Adrenal gland (tissue), 9 donors: ENCODE measurements at regions not wholly inside any gene's neighbourhood (a gene's known extent, or its start where the extent isn't known, plus 50 kb on each side); places are given as distances from the start of the nearest gene placed in this dataset.

Experiments used
- DNase-seq, 7 donors: peaks; one replicate each; pipeline ENCODE4 v3.0.0-alpha.2; 2019 to 2020
- H3K27ac ChIP-seq, 5 donors: fragments of 200-600 bp; sonication (generic) in 4 of 5; 1 replicate in 3 of 5; 2 replicates in 2 of 5; pipeline versions ENCODE4 v1.5.1 to v1.8.0; 2016 to 2020; ENCODE audit warnings: mild to moderate bottlenecking in 1 of 5
- H3K27me3 ChIP-seq: fragments of 200-600 bp; 2 replicates; pipeline ENCODE4 v1.8.0; 2021
- H3K36me3 ChIP-seq, 2 donors: fragments of 200-600 bp; replicated peaks in 1 of 2; 1 replicate in 1 of 2; 2 replicates in 1 of 2; pipeline versions ENCODE4 v1.5.1 to v1.8.0; 2018 to 2022
- H3K4me1 ChIP-seq, 2 donors: fragments of 200-600 bp; replicated peaks in 1 of 2; 1 replicate in 1 of 2; 2 replicates in 1 of 2; pipeline versions ENCODE4 v1.5.1 to v1.8.0; 2018 to 2021
- H3K4me3 ChIP-seq, 4 donors: fragments of 200-600 bp; sonication (generic) in 3 of 4; one replicate each; pipeline ENCODE4 v1.5.1; 2016 to 2018
- H3K9me3 ChIP-seq, 3 donors: fragments of 200-600 bp; sonication (generic) in 1 of 3; replicated peaks in 1 of 3; 1 replicate in 2 of 3; 2 replicates in 1 of 3; pipeline versions ENCODE4 v1.5.1 to v1.8.0; 2016 to 2021
- CTCF ChIP-seq, 6 experiments: fragments of 450-650 bp in 4 of 6; fragments of 200-600 bp in 2 of 6; sonication (generic) in 1 of 6; IDR thresholded peaks; 1 replicate in 5 of 6; 2 replicates in 1 of 6; pipeline versions ENCODE4 v1.5.1 to v1.8.0; 2016 to 2021; ENCODE audit warnings: antibody characterized with exemption in 6 of 6, mild to moderate bottlenecking in 2 of 6, moderate library complexity in 1 of 6
- POLR2A ChIP-seq, 2 donors: fragments of 450-650 bp; IDR thresholded peaks; one replicate each; pipeline ENCODE4 v1.6.1; 2017; ENCODE audit warnings: antibody characterized with exemption in 2 of 2, mild to moderate bottlenecking in 2 of 2, moderate library complexity in 1 of 2
- WGBS, 4 donors: extraction: QIAGEN DNeasy Blood & Tissue Kit in 2 of 4; methylation state at CpG; one replicate each; pipeline versions ENCODE4 v1.1.5 to v1.1.7; 2013 to 2017; 5-methylcytosine and 5-hydroxymethylcytosine counted together
- intact Hi-C, 2 donors: fragments of 100-400 bp; cut with DNase I; formaldehyde crosslinking; loops; one replicate each; pipeline versions ENCODE4 v1.14.1 to v1.15.0; 2022 to 2023
- donor health status: healthy with polysubstance abuse.
- donor health status: Bipolar disorder and iron deficiency.
- donor health status: DM: yes; HTN: yes; CAD: no.
- donor health status: DM: no; HTN: no; CAD: no.
- donor health status: DM: no; HTN: no; CAD: no.

GRCh38 chr2:65548576-65549256 lies 116.3 kb upstream of the SPRED2 start:
- no peak for DNase-seq
- intact Hi-C loops, result no loop called here

GRCh38 chr2:65548064-65548463 lies 115.7 kb upstream of the SPRED2 start:
- H3K27me3 ChIP-seq, result no peaks in the 10 kb centered on the region
- TF ChIP-seq CTCF (IDR thresholded peaks at IDR 0.05), result no peak
- no peak for TF ChIP-seq POLR2A (IDR thresholded peaks at IDR 0.05)
- H3K36me3 ChIP-seq, result no peaks in the 10 kb centered on the region
- WGBS, 4 donors, result 77 to 96% (median 90%) methylated on average over 2 to 4 of the region's 4 CpGs
- H3K4me1 ChIP-seq, result no peaks in the 10 kb centered on the region
- no peaks in the 10 kb centered on the region for H3K9me3 ChIP-seq
- intact Hi-C loops, result no loop called here
- no peak overlapping the region for H3K27ac ChIP-seq
- DNase-seq, result no peak
- no peak overlapping the region for H3K4me3 ChIP-seq

More at GRCh38 chr2:65548576-65549256, 116.3 kb upstream of the SPRED2 start:
- Histone ChIP-seq H3K27me3 (no peaks in the 10 kb centered on the region), H3K36me3 (no peaks in the 10 kb centered on the region), H3K9me3 (no peaks in the 10 kb centered on the region), H3K4me1 (no peaks in the 10 kb centered on the region), H3K27ac (no peak overlapping the region), H3K4me3 (no peak overlapping the region)
- 86 to 94% (median 92%) methylated on average over 7 of the region's 7 CpGs for WGBS, 4 donors
- TF ChIP-seq POLR2A (IDR thresholded peaks at IDR 0.05) (no peak), CTCF (IDR thresholded peaks at IDR 0.05) (no peak)

- WGBS, 4 donors, result 77 to 79% (median 79%) methylated on average over 3 to 4 of the region's 4 CpGs
- TF ChIP-seq CTCF (IDR thresholded peaks at IDR 0.05) (no peak), POLR2A (IDR thresholded peaks at IDR 0.05) (no peak)
- Histone ChIP-seq H3K27me3 (no peaks in the 10 kb centered on the region), H3K27ac (peak overlapping the region in 1 of 5 donors; percentile 47), H3K9me3 (no peaks in the 10 kb centered on the region), H3K4me1 (no peaks in the 10 kb centered on the region), H3K4me3 (no peak overlapping the region), H3K36me3 (no peaks in the 10 kb centered on the region)
- intact Hi-C loops, result no loop called here
- peak in 1 of 7 donors; percentile 11 for DNase-seq
These were observed 113.7 kb upstream of the SPRED2 start for GRCh38 chr2:65545837-65546805.

- 93 to 97% (median 95%) methylated on average over 6 of the region's 6 CpGs for WGBS, 4 donors
- Histone ChIP-seq H3K4me3 (no peak overlapping the region), H3K4me1 (no peaks in the 10 kb centered on the region), H3K36me3 (no peaks in the 10 kb centered on the region), H3K27ac (no peak overlapping the region), H3K9me3 (no peaks in the 10 kb centered on the region), H3K27me3 (no peaks in the 10 kb centered on the region)
- DNase-seq, result no peak
- intact Hi-C loops, result no loop called here
- TF ChIP-seq CTCF (IDR thresholded peaks at IDR 0.05) (no peak), POLR2A (IDR thresholded peaks at IDR 0.05) (no peak)
These were observed 109.4 kb upstream of the SPRED2 start for GRCh38 chr2:65541773-65542172.
